ENCODE measurements at regions not wholly inside any gene's neighbourhood (a gene's known extent, or its start where the extent isn't known, plus 50 kb on each side); places are given as distances from the start of the nearest gene placed in this dataset.

GRCh38 chr7:17485368-17485767 is 186.9 kb downstream of the AHR start:
- TF ChIP-seq ARID3A (IDR thresholded peaks at IDR 0.05; ENCODE audit: low read depth, low read length) (no peak), SP1 (IDR thresholded peaks at IDR 0.05) (no peak), SP1 (CRISPR knock-in tag; IDR thresholded peaks at IDR 0.05) (no peak), ZNF292 (CRISPR knock-in tag; IDR thresholded peaks at IDR 0.05; ENCODE audit: borderline replicate concordance, low read depth) (no peak), ARNTL (CRISPR knock-in tag; IDR thresholded peaks at IDR 0.05) (no peak), ZNF556 (CRISPR knock-in tag; IDR thresholded peaks at IDR 0.05; ENCODE audit: borderline replicate concordance) (no peak), KDM1A (CRISPR knock-in tag; IDR thresholded peaks at IDR 0.05) (no peak), TCF7 (IDR thresholded peaks at IDR 0.05; ENCODE audit: low read depth) (no peak), ZKSCAN1 (IDR thresholded peaks at IDR 0.05; ENCODE audit: low read length) (no peak), TARDBP (CRISPR knock-in tag; IDR thresholded peaks at IDR 0.05) (no peak)

Measured in HepG2 (cell line).